ENCODE measurements at regions not wholly inside any gene's neighbourhood (a gene's known extent, or its start where the extent isn't known, plus 50 kb on each side); places are given as distances from the start of the nearest gene placed in this dataset.

DNA sequence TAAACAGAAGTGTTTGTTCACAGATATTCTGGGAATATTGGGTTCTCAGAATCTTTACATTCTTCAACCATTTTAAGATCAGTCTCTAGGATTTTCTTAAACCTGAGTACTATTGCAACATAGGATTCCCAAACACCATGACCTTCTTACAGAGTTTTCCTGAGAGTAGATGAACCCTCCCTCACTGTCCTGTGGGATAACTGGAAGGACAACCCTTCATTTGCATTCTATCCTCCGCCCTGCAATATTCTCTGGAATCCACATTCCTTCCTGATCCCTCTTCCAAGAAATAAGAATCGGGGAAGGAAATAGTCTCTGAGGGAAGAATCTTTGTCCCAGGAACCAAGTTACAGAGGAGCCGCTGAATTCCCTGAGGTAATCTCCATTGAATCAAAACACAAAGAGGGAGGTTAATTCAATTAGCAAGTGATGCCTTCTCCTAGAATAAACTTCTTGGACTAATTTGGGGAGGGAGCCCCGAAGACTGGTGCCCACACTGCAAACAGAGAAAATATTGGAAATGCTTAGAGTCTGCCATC is 99.8 kb upstream of the MBIP start:
- TF ChIP-seq CTCF (IDR thresholded peaks at IDR 0.05; ENCODE audit: low read depth, low read length) (no peak), MAX (IDR thresholded peaks at IDR 0.05; ENCODE audit: low read depth, low read length) (no peak), POLR2A (IDR thresholded peaks at IDR 0.05; ENCODE audit: extremely low read depth, insufficient read length) (no peak)
